Activated CD4-positive, alpha-beta T cell treated with anti-CD3 and anti-CD28 coated beads for 36 hours (primary cell): ENCODE measurements at regions not wholly inside any gene's neighbourhood (a gene's known extent, or its start where the extent isn't known, plus 50 kb on each side); places are given as distances from the start of the nearest gene placed in this dataset.
"Not testable (repeated sequence)": the region's sequence is repeated elsewhere in the genome, so short reads cannot be mapped to it uniquely, and the experiment has no call there.

Experiments
- ATAC-seq: fragments of 200-7000 bp; cut with Tn5 transposase; one replicate; pipeline ENCODE4 v1.10.0; 2021; ENCODE audit warnings: mild to moderate bottlenecking, moderate library complexity
- CTCF ChIA-PET: fragments of 350-600 bp; sonication (Branson Sonifier 250); formaldehyde crosslinking; loops from one replicate; lab custom pipeline; 2021; ENCODE audit warnings: antibody characterized with exemption; lab: Charles Lee
- POLR2A ChIA-PET: fragments of 350-600 bp; sonication (Branson Sonifier 250); formaldehyde crosslinking; loops from one replicate; lab custom pipeline; 2021; ENCODE audit warnings: antibody characterized with exemption, inconsistent platforms; lab: Charles Lee
- DNase-seq: peaks from one replicate; pipeline ENCODE4 v3.0.0-alpha.2; 2020
- H3K27ac Mint-ChIP-seq: one replicate; pipeline ENCODE4 v1.8.0; 2021; ENCODE audit warnings: mixed read lengths
- H3K27me3 Mint-ChIP-seq: one replicate; pipeline ENCODE4 v1.8.0; 2021; ENCODE audit warnings: mixed read lengths
- H3K36me3 Mint-ChIP-seq: one replicate; pipeline ENCODE4 v1.8.0; 2021; ENCODE audit warnings: low read depth, mixed read lengths
- H3K4me1 Mint-ChIP-seq: one replicate; pipeline ENCODE4 v1.8.0; 2021; ENCODE audit warnings: mixed read lengths
- H3K4me3 Mint-ChIP-seq: one replicate; pipeline ENCODE4 v1.8.0; 2021; ENCODE audit warnings: mild to moderate bottlenecking, moderate library complexity, mixed read lengths
- H3K9me3 Mint-ChIP-seq: one replicate; pipeline ENCODE4 v1.8.0; 2021; ENCODE audit warnings: low read depth, mixed read lengths
- intact Hi-C, 2 experiments: fragments of 100-400 bp; cut with DNase I in 1 of 2; cut with micrococcal nuclease in 1 of 2; formaldehyde crosslinking; loops; one replicate each; pipeline versions ENCODE4 v1.14.2 to v1.15.1; 2022 to 2024; cut with DNase I, micrococcal nuclease

DNA sequence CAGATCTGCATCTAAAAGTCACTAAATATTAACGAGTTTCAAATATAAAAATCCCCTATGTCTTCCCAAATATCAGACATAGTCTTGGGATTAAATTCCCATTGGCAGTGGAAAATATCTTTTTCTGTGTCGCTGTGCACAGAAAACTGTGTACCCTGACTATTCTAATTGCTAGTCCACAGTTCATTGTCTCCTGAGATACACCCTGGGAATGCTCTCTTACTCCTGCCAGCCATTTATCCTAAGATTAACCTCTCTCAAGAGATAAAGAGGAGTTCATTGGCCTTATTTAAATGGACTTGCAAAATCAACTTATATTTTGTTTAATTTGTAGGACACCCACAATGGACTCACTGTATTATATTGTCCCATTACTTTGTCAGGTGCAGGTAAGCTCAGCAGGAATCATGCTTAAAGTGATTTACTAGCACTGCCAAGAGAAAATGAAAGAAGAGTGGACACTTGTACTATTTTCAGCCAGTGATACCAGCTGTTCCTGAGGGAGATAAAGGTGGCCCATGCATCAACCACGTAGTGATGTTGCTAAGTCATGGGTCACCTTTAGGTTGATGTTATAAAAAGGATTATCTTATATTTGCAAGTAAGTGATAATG lies 553.8 kb downstream of the PIK3C3 start:
- CTCF ChIA-PET = no interaction called here
- no peak overlapping the region for H3K4me3 Mint-ChIP-seq
- no peaks in the 10 kb centered on the region for H3K4me1 Mint-ChIP-seq
- DNase-seq (no peak), ATAC-seq (no peak)
- no peaks in the 10 kb centered on the region for H3K36me3 Mint-ChIP-seq
- intact Hi-C loops = no loop called here
- H3K27me3 Mint-ChIP-seq = no peaks in the 10 kb centered on the region
- H3K27ac Mint-ChIP-seq = no peak overlapping the region
- peaks cover 7% of the 10 kb centered on the region for H3K9me3 Mint-ChIP-seq
- POLR2A ChIA-PET = interaction anchor here (0.5 kb wide), 1 partner anchor 20 kb away, joined by 4 read pairs; no protein-coding TSS in a partner anchor

DNA sequence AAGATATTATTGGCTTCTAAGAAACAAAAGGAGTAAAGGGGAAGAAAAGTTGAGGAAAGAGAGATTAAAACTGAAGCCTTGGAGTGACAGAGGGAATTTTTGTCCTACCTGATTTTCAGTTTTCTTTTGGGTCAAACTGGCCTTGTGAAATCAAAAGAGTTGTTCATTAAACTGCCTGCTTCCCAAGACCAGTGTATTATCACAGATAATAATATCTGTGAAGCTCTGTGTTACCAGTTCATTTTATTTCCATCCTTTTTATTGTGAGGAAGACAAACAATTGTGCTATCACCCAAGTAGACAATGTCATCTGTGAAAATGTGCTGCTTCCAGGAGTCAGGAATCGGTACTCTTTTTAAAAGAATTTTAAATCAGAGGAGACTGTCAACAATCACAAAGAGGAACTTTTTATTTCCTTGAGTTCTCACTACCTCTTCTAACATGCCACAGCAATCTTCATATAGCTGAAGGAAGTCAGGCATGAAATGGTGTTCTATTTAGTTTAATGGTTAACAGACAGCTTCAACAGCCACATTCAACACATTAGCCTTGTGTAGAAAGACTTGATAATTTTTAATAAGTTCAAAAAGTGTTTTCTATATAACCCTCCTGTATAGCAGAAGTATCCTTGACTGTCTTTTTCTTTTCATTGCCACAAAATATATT lies 554.8 kb downstream of the PIK3C3 start:
- no peak overlapping the region for H3K4me3 Mint-ChIP-seq
- no peak overlapping the region for H3K27ac Mint-ChIP-seq
- ChIA-PET CTCF (interaction anchor here (0.7 kb wide), 1 partner anchor 30 kb away, joined by 3 read pairs; no protein-coding TSS in a partner anchor), POLR2A (no interaction called here)
- DNase-seq (no peak), ATAC-seq (no peak)
- no peaks in the 10 kb centered on the region for H3K27me3 Mint-ChIP-seq
- intact Hi-C loops = no loop called here
- H3K4me1 Mint-ChIP-seq = no peaks in the 10 kb centered on the region
- no peaks in the 10 kb centered on the region for H3K36me3 Mint-ChIP-seq
- peaks cover 7% of the 10 kb centered on the region for H3K9me3 Mint-ChIP-seq

DNA sequence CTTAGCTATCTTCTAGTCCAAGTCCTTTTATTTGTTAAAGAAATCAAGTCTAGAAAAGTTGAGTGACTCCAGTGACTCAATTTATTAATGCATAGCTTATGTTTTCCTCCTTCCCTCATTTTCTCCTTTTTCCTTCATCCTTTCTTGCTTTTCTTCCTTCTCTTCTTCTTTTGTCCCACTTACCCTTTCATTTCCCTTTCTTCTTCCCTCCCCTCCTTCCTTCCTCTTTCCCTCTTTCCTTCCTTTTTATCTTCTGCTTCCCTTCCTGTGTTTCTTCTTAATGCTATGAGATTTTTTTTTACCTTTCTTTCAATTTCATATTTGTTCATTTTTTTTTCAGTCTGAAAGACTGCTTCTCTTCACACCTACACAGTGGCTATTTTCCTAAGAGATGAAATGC lies 555.5 kb downstream of the PIK3C3 start:
- no peaks in the 10 kb centered on the region for H3K36me3 Mint-ChIP-seq
- intact Hi-C loops = no loop called here
- no peak overlapping the region for H3K4me3 Mint-ChIP-seq
- H3K9me3 Mint-ChIP-seq = peaks cover 7% of the 10 kb centered on the region
- POLR2A ChIA-PET = no interaction called here
- H3K4me1 Mint-ChIP-seq = no peaks in the 10 kb centered on the region
- DNase-seq (no peak), ATAC-seq (no peak)
- CTCF ChIA-PET = no interaction called here
- no peaks in the 10 kb centered on the region for H3K27me3 Mint-ChIP-seq
- H3K27ac Mint-ChIP-seq = no peak overlapping the region

DNA sequence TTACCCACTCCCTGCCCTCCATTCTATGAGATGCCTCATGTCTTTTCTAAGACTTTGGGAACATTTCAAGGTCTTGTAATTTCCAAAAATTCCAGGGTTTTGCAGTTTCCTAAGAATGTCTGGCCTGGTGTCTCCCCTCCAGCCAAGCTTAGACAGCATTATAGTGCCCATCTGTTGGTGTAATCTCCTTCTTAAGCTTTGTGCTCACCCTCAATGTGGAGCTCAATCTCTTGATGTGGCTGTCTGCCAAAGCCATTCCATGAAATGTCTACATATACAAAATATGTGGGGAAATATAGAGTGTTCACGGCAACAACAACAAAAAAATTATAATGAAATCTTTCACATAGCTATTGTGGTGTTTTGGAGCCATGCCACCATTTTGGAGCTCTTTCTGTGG lies 558.4 kb downstream of the PIK3C3 start:
- peaks cover 6% of the 10 kb centered on the region for H3K9me3 Mint-ChIP-seq
- no peak for ATAC-seq

DNA sequence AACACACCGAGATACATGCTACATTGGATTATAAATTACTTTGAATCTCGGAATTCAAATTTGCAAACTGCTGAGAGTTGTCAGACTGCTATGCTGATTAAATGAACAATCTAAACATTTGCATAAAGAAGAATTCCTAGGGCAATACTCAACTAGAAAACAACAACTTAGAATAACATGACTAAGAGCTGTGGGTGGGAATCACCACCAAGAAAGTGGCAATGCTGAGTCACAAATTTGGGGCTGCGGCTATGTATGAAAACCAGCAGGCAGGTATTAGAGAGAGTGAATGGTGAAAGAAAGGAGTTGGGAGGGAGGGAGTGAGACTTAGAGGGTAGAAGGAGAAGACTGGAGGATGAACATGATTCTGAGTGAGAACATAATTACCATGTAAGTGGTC lies 559.5 kb downstream of the PIK3C3 start:
- Mint-ChIP-seq H3K36me3 (no peaks in the 10 kb centered on the region), H3K4me3 (no peak overlapping the region), H3K4me1 (no peaks in the 10 kb centered on the region), H3K9me3 (peaks cover 9% of the 10 kb centered on the region), H3K27me3 (no peaks in the 10 kb centered on the region), H3K27ac (no peak overlapping the region)
- POLR2A ChIA-PET = no interaction called here
- CTCF ChIA-PET = no interaction called here
- intact Hi-C loops = no loop called here
- DNase-seq (no peak), ATAC-seq (no peak)

More for the DNA sequence above, 558.4 kb downstream of the PIK3C3 start:
- intact Hi-C loops = no loop called here
- H3K27me3 Mint-ChIP-seq = no peaks in the 10 kb centered on the region
- ChIA-PET POLR2A (no interaction called here), CTCF (no interaction called here)
- no peaks in the 10 kb centered on the region for H3K4me1 Mint-ChIP-seq
- H3K4me3 Mint-ChIP-seq = no peak overlapping the region
- DNase-seq = no peak
- H3K36me3 Mint-ChIP-seq = no peaks in the 10 kb centered on the region
- no peak overlapping the region for H3K27ac Mint-ChIP-seq

DNA sequence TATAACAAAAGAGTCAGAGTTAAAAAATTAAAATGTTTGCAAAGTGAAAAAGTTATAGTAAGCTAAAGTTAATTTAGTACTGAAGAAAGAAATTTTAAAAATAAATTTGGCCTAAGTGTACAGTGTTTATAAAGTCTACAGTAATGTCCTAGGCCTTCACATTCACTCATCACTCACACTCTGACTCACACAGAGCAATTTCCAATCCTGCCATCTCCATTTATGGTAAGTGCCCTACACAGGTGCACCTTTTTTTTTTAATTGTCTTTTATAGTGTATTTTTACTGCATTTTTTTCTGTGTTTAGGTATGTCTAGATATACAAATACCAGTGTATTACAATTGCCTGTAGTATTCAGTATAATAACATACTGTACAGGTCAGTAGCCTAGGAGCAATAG lies 562.9 kb downstream of the PIK3C3 start:
- ChIA-PET CTCF (interaction anchor here (0.6 kb wide), 1 partner anchor 544 kb away, joined by 3 read pairs; no protein-coding TSS in a partner anchor), POLR2A (no interaction called here)
- ATAC-seq (no peak), DNase-seq (no peak)
- no peaks in the 10 kb centered on the region for H3K27me3 Mint-ChIP-seq
- H3K9me3 Mint-ChIP-seq = peaks cover 6% of the 10 kb centered on the region
- no peak overlapping the region for H3K4me3 Mint-ChIP-seq
- no peak overlapping the region for H3K27ac Mint-ChIP-seq
- no peaks in the 10 kb centered on the region for H3K36me3 Mint-ChIP-seq
- intact Hi-C loops = no loop called here
- H3K4me1 Mint-ChIP-seq = no peaks in the 10 kb centered on the region

DNA sequence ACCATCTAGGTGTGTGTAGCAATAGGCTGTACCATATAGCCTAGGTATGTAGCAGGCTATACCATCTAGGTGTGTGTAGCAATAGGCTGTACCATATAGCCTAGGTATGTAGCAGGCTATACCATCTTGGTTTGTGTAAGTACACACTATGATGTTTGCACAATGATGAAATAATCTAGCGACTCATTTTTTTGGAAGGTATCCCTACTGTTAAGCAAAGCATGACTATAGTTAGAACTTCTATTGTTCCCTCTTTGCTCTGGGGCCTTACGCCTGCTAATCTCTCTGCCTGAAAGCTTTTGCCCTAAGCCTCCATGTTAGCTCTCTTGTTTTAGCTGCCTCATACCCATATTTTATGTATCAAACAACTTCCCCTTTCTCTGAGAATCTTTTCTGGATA lies 563.3 kb downstream of the PIK3C3 start:
- H3K27ac Mint-ChIP-seq, CTCF ChIA-PET, H3K4me1 Mint-ChIP-seq, ATAC-seq, H3K36me3 Mint-ChIP-seq, H3K27me3 Mint-ChIP-seq, H3K4me3 Mint-ChIP-seq, POLR2A ChIA-PET, DNase-seq, H3K9me3 Mint-ChIP-seq, intact Hi-C loops: not testable (repeated sequence)

DNA sequence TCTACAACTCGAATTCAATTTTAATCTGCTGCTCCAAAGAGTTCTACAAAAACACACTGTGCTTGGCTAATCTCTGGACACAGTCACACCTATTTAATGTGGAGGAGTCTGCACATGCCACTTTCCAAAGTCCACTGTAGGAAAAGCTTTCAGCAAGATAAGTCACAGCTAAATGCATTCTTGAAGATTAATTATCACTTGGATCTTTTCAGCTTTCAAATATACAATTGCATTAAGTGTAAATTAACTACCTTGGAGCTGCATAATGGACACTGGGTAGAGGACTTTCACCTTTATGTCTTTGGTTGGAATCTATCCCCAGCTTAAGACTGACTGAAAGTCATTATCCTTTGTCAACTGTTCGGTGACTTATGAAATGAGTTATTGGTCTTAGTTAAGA lies 565.1 kb downstream of the PIK3C3 start:
- Mint-ChIP-seq H3K27ac (no peak overlapping the region), H3K27me3 (peaks cover 2% of the 10 kb centered on the region), H3K9me3 (peaks cover 6% of the 10 kb centered on the region), H3K4me3 (no peak overlapping the region), H3K36me3 (no peaks in the 10 kb centered on the region), H3K4me1 (no peaks in the 10 kb centered on the region)
- no peak for ATAC-seq
- no peak for DNase-seq
- CTCF ChIA-PET = no interaction called here
- intact Hi-C loops = no loop called here
- POLR2A ChIA-PET = no interaction called here

DNA sequence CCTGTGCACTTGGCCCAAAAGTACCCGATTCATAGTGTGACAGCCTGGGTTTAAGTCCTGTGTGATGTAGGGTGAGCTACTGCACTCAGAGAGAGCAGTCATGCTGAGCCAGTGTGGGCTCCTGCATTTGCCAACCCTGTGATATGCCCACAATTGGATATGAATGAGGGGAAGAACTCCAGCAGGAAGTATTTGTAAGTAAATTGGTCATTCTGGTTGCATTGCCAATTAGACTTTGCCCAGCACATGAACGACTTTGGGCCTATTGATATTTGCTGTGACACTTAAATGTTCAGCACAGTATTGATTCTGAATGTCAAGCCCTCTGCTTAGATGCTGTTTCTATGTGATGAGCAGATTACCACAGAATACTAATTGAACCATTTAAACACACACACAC lies 570.9 kb downstream of the PIK3C3 start:
- DNase-seq = no peak
- ChIA-PET CTCF (no interaction called here), POLR2A (no interaction called here)
- H3K4me3 Mint-ChIP-seq = no peak overlapping the region
- H3K4me1 Mint-ChIP-seq = no peaks in the 10 kb centered on the region
- H3K27ac Mint-ChIP-seq = no peak overlapping the region
- ATAC-seq = no peak
- peaks cover 2% of the 10 kb centered on the region for H3K27me3 Mint-ChIP-seq
- no peaks in the 10 kb centered on the region for H3K36me3 Mint-ChIP-seq
- H3K9me3 Mint-ChIP-seq = no peaks in the 10 kb centered on the region
- intact Hi-C loops = no loop called here

DNA sequence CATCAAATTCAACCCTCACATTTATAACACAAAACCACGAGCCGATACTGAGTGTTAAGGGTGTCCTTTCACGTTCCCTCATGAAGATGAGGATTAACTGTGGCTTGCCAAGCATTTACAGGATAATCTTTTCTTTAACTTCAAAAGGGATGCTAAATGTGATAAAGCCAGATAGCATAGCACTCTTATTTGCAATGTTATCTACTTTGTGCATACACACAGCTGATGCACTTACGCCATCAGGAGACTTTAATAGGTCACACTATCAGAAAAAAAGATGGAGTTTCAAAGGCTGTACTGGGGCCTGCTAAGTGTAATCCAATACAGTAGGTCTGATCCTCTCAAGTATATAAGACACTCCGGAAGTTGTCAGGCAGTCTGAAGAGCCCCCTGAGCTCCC lies 572.7 kb downstream of the PIK3C3 start:
- H3K4me1 Mint-ChIP-seq = no peaks in the 10 kb centered on the region
- H3K36me3 Mint-ChIP-seq = no peaks in the 10 kb centered on the region
- peaks cover 2% of the 10 kb centered on the region for H3K27me3 Mint-ChIP-seq
- H3K27ac Mint-ChIP-seq = no peak overlapping the region
- ChIA-PET POLR2A (no interaction called here), CTCF (no interaction called here)
- H3K4me3 Mint-ChIP-seq = no peak overlapping the region
- intact Hi-C loops = no loop called here
- ATAC-seq (no peak), DNase-seq (no peak)
- no peaks in the 10 kb centered on the region for H3K9me3 Mint-ChIP-seq

DNA sequence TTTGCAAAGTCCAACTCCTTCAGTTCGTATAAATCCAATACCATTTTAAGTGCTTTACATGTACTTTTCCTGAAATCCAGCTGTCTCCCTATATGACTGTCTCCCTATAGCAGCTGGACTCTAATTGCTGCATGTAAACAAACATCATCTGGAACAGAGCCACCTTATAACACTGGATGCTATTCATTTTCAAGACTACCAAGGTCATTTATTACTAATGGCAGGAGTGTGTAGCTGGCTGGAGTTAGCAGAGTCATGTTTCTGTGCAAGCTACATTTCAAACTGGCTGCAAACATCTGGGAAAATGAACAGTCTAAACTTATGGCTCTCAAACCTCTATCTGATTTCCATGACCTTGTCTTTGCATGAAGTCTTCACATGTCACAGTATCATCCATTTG lies 575.2 kb downstream of the PIK3C3 start:
- CTCF ChIA-PET = interaction anchor here (0.7 kb wide), 1 partner anchor 199 kb away, joined by 3 read pairs; no protein-coding TSS in a partner anchor
- no peak overlapping the region for H3K27ac Mint-ChIP-seq
- H3K36me3 Mint-ChIP-seq = no peaks in the 10 kb centered on the region
- H3K4me1 Mint-ChIP-seq = no peaks in the 10 kb centered on the region
- intact Hi-C loops = no loop called here
- no peak for DNase-seq
- no peak overlapping the region for H3K4me3 Mint-ChIP-seq
- no peak for ATAC-seq
- H3K9me3 Mint-ChIP-seq = no peaks in the 10 kb centered on the region
- no peaks in the 10 kb centered on the region for H3K27me3 Mint-ChIP-seq
- POLR2A ChIA-PET = no interaction called here

DNA sequence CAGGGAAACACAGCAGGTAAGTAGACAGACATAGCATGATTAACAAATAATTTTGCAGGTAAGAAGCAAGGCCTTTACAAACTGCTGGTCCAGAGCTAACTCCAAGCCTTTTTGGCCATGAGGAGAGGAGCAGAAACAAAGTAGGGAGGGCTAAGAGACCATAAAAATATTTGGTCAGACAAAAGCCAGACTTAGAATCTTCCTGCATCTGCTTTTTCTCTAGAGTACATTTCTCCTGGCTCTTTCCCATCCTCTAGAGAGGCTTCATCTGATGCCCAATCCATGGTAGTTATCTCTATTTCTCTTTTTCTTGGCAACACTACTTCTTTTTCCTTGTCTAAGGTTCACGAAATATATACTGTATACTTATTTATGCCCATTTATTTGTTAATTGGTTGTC lies 577.1 kb downstream of the PIK3C3 start:
- no peaks in the 10 kb centered on the region for H3K4me1 Mint-ChIP-seq
- no peak overlapping the region for H3K27ac Mint-ChIP-seq
- H3K36me3 Mint-ChIP-seq = no peaks in the 10 kb centered on the region
- H3K4me3 Mint-ChIP-seq = no peak overlapping the region
- H3K27me3 Mint-ChIP-seq = no peaks in the 10 kb centered on the region
- DNase-seq (no peak), ATAC-seq (no peak)
- ChIA-PET POLR2A (no interaction called here), CTCF (no interaction called here)
- H3K9me3 Mint-ChIP-seq = no peaks in the 10 kb centered on the region
- intact Hi-C loops = no loop called here
